ENCODE measurements at regions not wholly inside any gene's neighbourhood (a gene's known extent, or its start where the extent isn't known, plus 50 kb on each side); places are given as distances from the start of the nearest gene placed in this dataset.
"Not testable (repeated sequence)": the region's sequence is repeated elsewhere in the genome, so short reads cannot be mapped to it uniquely, and the experiment has no call there.

DNA sequence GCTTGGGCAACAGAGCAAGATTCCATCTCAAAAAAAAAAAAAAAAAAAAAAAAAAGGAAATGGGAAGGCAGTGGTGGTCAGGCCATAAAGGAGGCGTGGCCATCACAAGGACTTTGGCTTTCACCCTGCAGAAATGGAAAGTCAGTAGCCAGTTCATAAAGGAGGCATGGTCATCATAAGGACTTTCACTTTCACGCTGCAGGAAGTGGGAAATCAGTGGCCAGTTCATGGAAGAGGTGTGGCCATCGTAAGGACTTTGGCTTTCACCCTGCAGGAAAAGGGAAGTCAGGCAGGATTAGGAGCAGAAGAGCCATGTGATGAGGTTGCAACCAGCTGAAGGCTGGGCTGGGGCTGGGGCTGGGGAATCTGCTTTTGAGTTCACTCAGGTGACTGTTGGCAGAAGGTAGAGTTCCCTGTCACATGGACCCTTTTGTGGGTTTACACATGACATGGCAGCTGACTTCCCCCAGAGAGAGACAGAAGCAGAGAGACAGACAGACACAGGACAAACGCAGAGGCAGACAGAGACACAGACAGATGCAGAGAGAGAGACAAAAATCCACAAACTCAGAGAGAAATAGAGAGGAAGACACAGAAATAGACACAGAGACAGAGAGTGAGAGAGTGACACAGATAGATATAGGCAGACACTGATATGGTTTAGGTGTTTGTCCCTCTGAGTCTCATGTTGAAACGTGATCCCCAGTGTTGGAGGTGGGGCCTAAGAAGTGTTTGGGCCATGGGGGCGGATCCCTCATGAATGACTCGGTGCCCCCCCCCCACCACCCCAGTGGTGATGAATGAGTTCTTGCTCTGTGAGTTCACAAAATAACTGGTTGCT, 263.9 kb upstream of the KAZN start:
- peaks cover 16% of the 10 kb centered on the region for H3K9me3 Mint-ChIP-seq
- no peak overlapping the region for H3K4me3 Mint-ChIP-seq
- ATAC-seq (replicated peaks): no peak
- peaks cover 6% of the 10 kb centered on the region for H3K4me1 Mint-ChIP-seq
- H3K36me3 Mint-ChIP-seq (ENCODE audit: low read depth): no peaks in the 10 kb centered on the region
- H3K27me3 Mint-ChIP-seq: peaks cover 10% of the 10 kb centered on the region
- no peak overlapping the region for H3K27ac Mint-ChIP-seq

DNA sequence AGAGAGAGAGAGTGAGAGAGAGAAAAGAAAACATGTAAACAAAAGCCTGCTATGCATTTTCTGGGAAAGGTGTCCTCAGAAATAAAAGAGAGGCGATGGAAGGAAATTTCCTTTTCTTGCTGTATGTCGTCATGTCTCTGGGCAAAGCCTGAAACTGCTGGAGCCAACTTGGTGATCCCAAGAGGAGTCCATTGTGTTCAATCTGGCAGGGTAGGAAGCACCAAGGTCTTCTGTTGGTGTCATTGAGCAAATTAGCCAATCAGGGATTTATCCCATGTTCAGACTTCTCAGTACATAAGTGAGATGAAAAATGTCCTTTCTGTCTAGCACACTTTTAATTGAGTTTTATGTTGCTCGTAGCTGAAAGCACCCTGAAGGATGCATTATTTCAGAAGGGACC, 260.0 kb upstream of the KAZN start:
- Mint-ChIP-seq H3K27me3 (peaks cover 19% of the 10 kb centered on the region), H3K4me3 (no peak overlapping the region), H3K27ac (no peak overlapping the region), H3K36me3 (ENCODE audit: low read depth) (no peaks in the 10 kb centered on the region), H3K4me1 (peaks cover 2% of the 10 kb centered on the region), H3K9me3 (peaks cover 13% of the 10 kb centered on the region)
- ATAC-seq (replicated peaks): no peak

- peaks cover 23% of the 10 kb centered on the region for H3K27me3 Mint-ChIP-seq
- H3K36me3 Mint-ChIP-seq (ENCODE audit: low read depth): no peaks in the 10 kb centered on the region
- H3K27ac Mint-ChIP-seq: no peak overlapping the region
- peaks cover 12% of the 10 kb centered on the region for H3K9me3 Mint-ChIP-seq
- H3K4me3 Mint-ChIP-seq: no peak overlapping the region
- ATAC-seq (replicated peaks): no peak
- H3K4me1 Mint-ChIP-seq: no peaks in the 10 kb centered on the region
Measured at GRCh38 chr1:14339288-14339687, 259.2 kb upstream of the KAZN start.

GRCh38 chr1:14340002-14340785, 258.3 kb upstream of the KAZN start:
- no peak for ATAC-seq (replicated peaks)
- Mint-ChIP-seq H3K9me3 (peaks cover 7% of the 10 kb centered on the region), H3K27ac (no peak overlapping the region), H3K4me1 (no peaks in the 10 kb centered on the region), H3K4me3 (no peak overlapping the region), H3K27me3 (peaks cover 20% of the 10 kb centered on the region), H3K36me3 (ENCODE audit: low read depth) (no peaks in the 10 kb centered on the region)

DNA sequence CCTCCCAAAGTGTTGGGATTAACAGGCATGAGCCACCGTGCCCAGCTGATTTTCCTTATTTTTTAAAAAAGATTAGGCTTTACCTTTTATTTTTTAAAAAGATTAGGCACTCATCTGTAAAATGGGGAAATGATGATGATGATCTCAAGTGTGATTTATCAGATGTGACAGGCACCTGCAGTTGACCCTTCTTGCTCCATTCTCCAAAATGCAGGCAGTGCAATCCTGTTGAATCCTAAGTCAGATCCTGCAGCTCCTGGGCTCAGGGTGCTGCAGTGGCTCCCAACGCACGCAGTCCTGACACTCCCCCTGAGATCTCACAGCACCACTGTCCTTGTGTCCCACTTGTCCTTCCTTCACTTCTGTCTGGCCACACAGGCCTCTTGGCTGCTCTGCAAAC, 257.3 kb upstream of the KAZN start:
- ATAC-seq (replicated peaks): no peak
- H3K27me3 Mint-ChIP-seq: peaks cover 20% of the 10 kb centered on the region
- no peaks in the 10 kb centered on the region for H3K4me1 Mint-ChIP-seq
- peaks cover 4% of the 10 kb centered on the region for H3K9me3 Mint-ChIP-seq
- H3K4me3 Mint-ChIP-seq: no peak overlapping the region
- no peak overlapping the region for H3K27ac Mint-ChIP-seq
- H3K36me3 Mint-ChIP-seq (ENCODE audit: low read depth): no peaks in the 10 kb centered on the region

DNA sequence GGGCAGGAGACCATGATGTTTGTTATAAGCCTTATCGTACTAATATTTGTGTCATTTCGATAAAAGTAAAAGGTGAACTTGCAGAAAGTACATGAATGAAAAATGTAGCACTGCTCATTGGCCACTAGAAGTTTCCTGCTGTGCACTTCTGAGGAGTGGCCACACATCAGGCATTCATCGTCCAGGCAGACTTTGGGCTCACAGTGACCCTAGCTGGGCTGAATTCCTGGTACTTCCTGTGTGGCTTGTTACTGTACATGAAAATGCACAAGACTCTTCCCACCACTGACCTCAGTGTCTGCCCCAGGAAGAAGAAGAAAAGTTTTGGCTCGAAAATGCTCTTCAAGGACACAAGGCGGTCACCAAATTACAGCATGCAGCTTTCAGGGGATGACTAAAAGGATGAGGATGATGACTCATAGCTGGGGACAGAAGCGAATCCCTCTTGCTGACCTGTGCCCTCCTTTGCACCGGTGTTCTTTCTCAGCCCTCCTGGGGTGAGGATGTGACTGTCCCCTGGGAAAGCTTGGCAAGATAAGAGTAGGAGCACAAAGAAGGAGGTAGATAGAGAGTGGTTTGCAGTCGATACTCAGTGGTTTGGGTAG, 252.4 kb upstream of the KAZN start:
- peaks cover 27% of the 10 kb centered on the region for H3K27me3 Mint-ChIP-seq
- H3K4me1 Mint-ChIP-seq: no peaks in the 10 kb centered on the region
- H3K9me3 Mint-ChIP-seq: peaks cover 7% of the 10 kb centered on the region
- H3K36me3 Mint-ChIP-seq (ENCODE audit: low read depth): no peaks in the 10 kb centered on the region
- no peak overlapping the region for H3K27ac Mint-ChIP-seq
- no peak for ATAC-seq (replicated peaks)
- no peak overlapping the region for H3K4me3 Mint-ChIP-seq

- Mint-ChIP-seq H3K36me3 (ENCODE audit: low read depth) (no peaks in the 10 kb centered on the region), H3K27ac (no peak overlapping the region), H3K27me3 (peaks cover 20% of the 10 kb centered on the region), H3K9me3 (peaks cover 7% of the 10 kb centered on the region), H3K4me3 (no peak overlapping the region), H3K4me1 (no peaks in the 10 kb centered on the region)
- no peak for ATAC-seq (replicated peaks)
Measured at GRCh38 chr1:14347186-14347585, 251.3 kb upstream of the KAZN start.

- H3K36me3 Mint-ChIP-seq (ENCODE audit: low read depth): no peaks in the 10 kb centered on the region
- H3K27me3 Mint-ChIP-seq: peaks cover 15% of the 10 kb centered on the region
- no peaks in the 10 kb centered on the region for H3K4me1 Mint-ChIP-seq
- H3K27ac Mint-ChIP-seq: no peak overlapping the region
- ATAC-seq (replicated peaks): no peak
- H3K9me3 Mint-ChIP-seq: peaks cover 3% of the 10 kb centered on the region
- H3K4me3 Mint-ChIP-seq: no peak overlapping the region
Measured at GRCh38 chr1:14347776-14348175, 250.7 kb upstream of the KAZN start.

GRCh38 chr1:14350197-14350596, 248.3 kb upstream of the KAZN start:
- H3K4me1 Mint-ChIP-seq: no peaks in the 10 kb centered on the region
- peaks cover 13% of the 10 kb centered on the region for H3K27me3 Mint-ChIP-seq
- no peak for ATAC-seq (replicated peaks)
- H3K4me3 Mint-ChIP-seq: no peak overlapping the region
- peaks cover 3% of the 10 kb centered on the region for H3K9me3 Mint-ChIP-seq
- no peak overlapping the region for H3K27ac Mint-ChIP-seq
- no peaks in the 10 kb centered on the region for H3K36me3 Mint-ChIP-seq (ENCODE audit: low read depth)

GRCh38 chr1:14352897-14353296, 245.6 kb upstream of the KAZN start:
- peaks cover 3% of the 10 kb centered on the region for H3K9me3 Mint-ChIP-seq
- H3K4me3 Mint-ChIP-seq: no peak overlapping the region
- H3K27ac Mint-ChIP-seq: no peak overlapping the region
- peaks cover 9% of the 10 kb centered on the region for H3K27me3 Mint-ChIP-seq
- H3K4me1 Mint-ChIP-seq: no peaks in the 10 kb centered on the region
- ATAC-seq (replicated peaks): no peak
- H3K36me3 Mint-ChIP-seq (ENCODE audit: low read depth): no peaks in the 10 kb centered on the region

GRCh38 chr1:14361005-14361404, 237.5 kb upstream of the KAZN start:
- not testable (repeated sequence) for H3K27ac Mint-ChIP-seq; ATAC-seq (replicated peaks)
- peaks cover 11% of the 10 kb centered on the region for H3K27me3 Mint-ChIP-seq

DNA sequence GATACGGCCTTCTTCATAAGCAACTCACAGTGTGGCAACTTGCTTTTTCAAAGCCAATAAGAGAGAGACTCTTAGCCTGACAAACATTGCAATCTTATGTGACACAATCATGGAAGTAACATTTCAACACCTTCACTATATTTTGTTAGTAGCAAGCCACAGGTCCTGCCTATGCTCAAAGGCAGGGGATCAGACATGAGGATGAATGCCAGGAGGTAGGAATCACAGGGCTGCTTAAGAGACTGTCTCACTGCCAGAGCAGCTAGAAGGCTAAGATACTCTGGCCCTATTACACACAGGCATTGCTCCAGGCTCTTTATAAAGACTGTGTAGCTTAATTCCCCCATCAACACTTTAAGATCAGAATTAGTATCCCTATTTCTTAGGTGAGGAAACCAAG, 236.2 kb upstream of the KAZN start:
- no peak overlapping the region for H3K27ac Mint-ChIP-seq

More at GRCh38 chr1:14361005-14361404, 237.5 kb upstream of the KAZN start:
- H3K4me1 Mint-ChIP-seq; H3K9me3 Mint-ChIP-seq; H3K36me3 Mint-ChIP-seq (ENCODE audit: low read depth); H3K4me3 Mint-ChIP-seq: not testable (repeated sequence)

GRCh38 chr1:14363036-14363590, 235.4 kb upstream of the KAZN start:
- no peak overlapping the region for H3K27ac Mint-ChIP-seq
- H3K9me3 Mint-ChIP-seq: peaks cover 3% of the 10 kb centered on the region
- H3K36me3 Mint-ChIP-seq (ENCODE audit: low read depth): no peaks in the 10 kb centered on the region
- peaks cover 11% of the 10 kb centered on the region for H3K27me3 Mint-ChIP-seq
- ATAC-seq (replicated peaks): no peak
- no peaks in the 10 kb centered on the region for H3K4me1 Mint-ChIP-seq
- no peak overlapping the region for H3K4me3 Mint-ChIP-seq

More for the DNA sequence above, 236.2 kb upstream of the KAZN start:
- no peaks in the 10 kb centered on the region for H3K36me3 Mint-ChIP-seq (ENCODE audit: low read depth)
- H3K27me3 Mint-ChIP-seq: peaks cover 11% of the 10 kb centered on the region
- ATAC-seq (replicated peaks): no peak
- H3K9me3 Mint-ChIP-seq: peaks cover 3% of the 10 kb centered on the region
- no peak overlapping the region for H3K4me3 Mint-ChIP-seq
- no peaks in the 10 kb centered on the region for H3K4me1 Mint-ChIP-seq

GRCh38 chr1:14363707-14364413, 234.6 kb upstream of the KAZN start:
- H3K36me3 Mint-ChIP-seq (ENCODE audit: low read depth): no peaks in the 10 kb centered on the region
- no peak for ATAC-seq (replicated peaks)
- no peaks in the 10 kb centered on the region for H3K4me1 Mint-ChIP-seq

More at GRCh38 chr1:14363707-14364413, 234.6 kb upstream of the KAZN start:
- H3K27ac Mint-ChIP-seq: no peak overlapping the region
- H3K9me3 Mint-ChIP-seq: no peaks in the 10 kb centered on the region
- H3K4me3 Mint-ChIP-seq: no peak overlapping the region
- H3K27me3 Mint-ChIP-seq: peaks cover 7% of the 10 kb centered on the region
